ENCODE measurements at regions not wholly inside any gene's neighbourhood (a gene's known extent, or its start where the extent isn't known, plus 50 kb on each side); places are given as distances from the start of the nearest gene placed in this dataset.

DNA sequence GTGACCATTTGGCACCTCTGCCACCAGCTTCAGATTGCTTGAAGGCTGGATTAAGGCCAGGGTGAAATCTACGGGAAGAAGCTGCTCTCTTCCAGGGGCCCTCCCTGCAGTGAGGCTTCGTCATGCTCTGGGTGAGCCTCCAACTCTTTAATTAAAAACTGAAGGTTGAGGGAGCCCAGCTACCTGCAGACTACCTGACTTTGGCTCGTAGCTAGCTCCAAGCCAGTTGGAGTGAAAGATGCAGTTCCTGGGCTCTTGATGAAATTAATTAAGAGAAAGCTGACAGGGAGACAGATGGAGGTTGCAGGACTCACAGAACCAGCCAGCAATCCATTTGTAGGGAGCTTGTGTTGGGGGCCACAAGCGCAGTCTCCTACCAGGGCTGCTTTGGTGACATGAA is 168.5 kb upstream of the SFSWAP start:
- TF ChIP-seq, protein P1, sequence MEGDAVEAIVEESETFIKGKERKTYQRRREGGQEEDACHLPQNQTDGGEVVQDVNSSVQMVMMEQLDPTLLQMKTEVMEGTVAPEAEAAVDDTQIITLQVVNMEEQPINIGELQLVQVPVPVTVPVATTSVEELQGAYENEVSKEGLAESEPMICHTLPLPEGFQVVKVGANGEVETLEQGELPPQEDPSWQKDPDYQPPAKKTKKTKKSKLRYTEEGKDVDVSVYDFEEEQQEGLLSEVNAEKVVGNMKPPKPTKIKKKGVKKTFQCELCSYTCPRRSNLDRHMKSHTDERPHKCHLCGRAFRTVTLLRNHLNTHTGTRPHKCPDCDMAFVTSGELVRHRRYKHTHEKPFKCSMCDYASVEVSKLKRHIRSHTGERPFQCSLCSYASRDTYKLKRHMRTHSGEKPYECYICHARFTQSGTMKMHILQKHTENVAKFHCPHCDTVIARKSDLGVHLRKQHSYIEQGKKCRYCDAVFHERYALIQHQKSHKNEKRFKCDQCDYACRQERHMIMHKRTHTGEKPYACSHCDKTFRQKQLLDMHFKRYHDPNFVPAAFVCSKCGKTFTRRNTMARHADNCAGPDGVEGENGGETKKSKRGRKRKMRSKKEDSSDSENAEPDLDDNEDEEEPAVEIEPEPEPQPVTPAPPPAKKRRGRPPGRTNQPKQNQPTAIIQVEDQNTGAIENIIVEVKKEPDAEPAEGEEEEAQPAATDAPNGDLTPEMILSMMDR (IDR thresholded peaks at IDR 0.05; ENCODE audit: low read depth, low read length): no peak
- no peak for TF ChIP-seq POLR2A (IDR thresholded peaks at IDR 0.05; ENCODE audit: extremely low read depth, insufficient read length)

All from NB4 (cell line).